Ovary (tissue), 7 donors: ENCODE measurements at regions not wholly inside any gene's neighbourhood (a gene's known extent, or its start where the extent isn't known, plus 50 kb on each side); places are given as distances from the start of the nearest gene placed in this dataset.

ENCODE experiments used
- DNase-seq, 5 donors: peaks; one replicate each; pipeline ENCODE4 v3.0.0-alpha.2; 2019 to 2020
- H3K27ac ChIP-seq, 2 donors: fragments of 200-600 bp; one replicate each; pipeline versions ENCODE4 v1.5.1 to v1.8.0; 2019 to 2022
- H3K27me3 ChIP-seq: fragments of 200-600 bp; one replicate; pipeline ENCODE4 v1.8.0; 2022
- H3K36me3 ChIP-seq: fragments of 200-600 bp; sonication (generic); one replicate; pipeline ENCODE4 v1.5.1; 2019
- H3K4me1 ChIP-seq: one replicate; pipeline ENCODE4 v1.8.1; 2013; ENCODE audit warnings: mild to moderate bottlenecking, moderate library complexity; ENCODE audit not compliant: insufficient read depth
- H3K4me3 ChIP-seq: fragments of 200-600 bp; sonication (generic); one replicate; pipeline ENCODE4 v1.5.1; 2017
- H3K9me3 ChIP-seq, 2 donors: fragments of 200-600 bp in 1 of 2; sonication (generic) in 1 of 2; one replicate each; pipeline versions ENCODE4 v1.5.1 to v1.8.1; 2013 to 2019; ENCODE audit warnings: mild to moderate bottlenecking in 1 of 2, moderate library complexity in 1 of 2
- CTCF ChIP-seq, 3 donors: fragments of 450-650 bp in 2 of 3; fragments of 200-600 bp in 1 of 3; IDR thresholded peaks; one replicate each; pipeline versions ENCODE4 v1.5.1 to v1.8.0; 2016 to 2022; ENCODE audit warnings: antibody characterized with exemption in 3 of 3, mild to moderate bottlenecking in 1 of 3
- EP300 ChIP-seq: sonication (generic); formaldehyde crosslinking; IDR thresholded peaks from one replicate; pipeline ENCODE4 v1.6.1; 2017; ENCODE audit warnings: antibody characterized with exemption
- POLR2A ChIP-seq: fragments of 450-650 bp; IDR thresholded peaks from one replicate; pipeline ENCODE4 v1.6.1; 2017; ENCODE audit warnings: antibody characterized with exemption, mild to moderate bottlenecking, moderate library complexity
- WGBS, 3 donors: extraction: QIAGEN DNeasy Blood & Tissue Kit in 1 of 3; methylation state at CpG; one replicate each; pipeline versions ENCODE4 v1.1.5 to v1.1.7; 2013 to 2017; 5-methylcytosine and 5-hydroxymethylcytosine counted together
- intact Hi-C, 4 donors: fragments of 100-400 bp; cut with DNase I; formaldehyde crosslinking; loops; one replicate each; pipeline versions ENCODE4 v1.11.0 to v1.15.1; 2022 to 2023
- donor health status: DM: no; HTN: no; CAD: no; lungs with moderate emphysema.
- donor health status: DM: no; HTN: no; CAD: no.
- donor health status: Bipolar disorder and iron deficiency.
- donor health status: DM: no; HTN: no; CAD: no.
- donor health status: DM: yes; HTN: yes; CAD: no.

GRCh38 chr6:63441266-63441956, 121.6 kb upstream of the LGSN start:
- Histone ChIP-seq H3K4me1 (no peaks in the 10 kb centered on the region), H3K4me3 (no peak overlapping the region), H3K27me3 (no peaks in the 10 kb centered on the region), H3K9me3 (no peaks in the 10 kb centered on the region), H3K36me3 (no peaks in the 10 kb centered on the region), H3K27ac (no peak overlapping the region)
- TF ChIP-seq POLR2A (no peak), CTCF (IDR thresholded peaks at IDR 0.05) (no peak), EP300 (no peak)
- DNase-seq: no peak
- WGBS, 3 donors: 83 to 90% (median 87%) methylated on average over 18 of the region's 18 CpGs
- intact Hi-C loops: no loop called here

- Histone ChIP-seq H3K4me3 (no peak overlapping the region), H3K36me3 (no peaks in the 10 kb centered on the region), H3K27ac (no peak overlapping the region), H3K27me3 (no peaks in the 10 kb centered on the region), H3K4me1 (no peaks in the 10 kb centered on the region), H3K9me3 (no peaks in the 10 kb centered on the region)
- TF ChIP-seq EP300: no peak
- TF ChIP-seq POLR2A: no peak
- no peak for TF ChIP-seq CTCF (IDR thresholded peaks at IDR 0.05)
- no peak for DNase-seq
- 94 to 96% (median 94%) methylated on average over 15 to 20 of the region's 20 CpGs for WGBS, 3 donors
- intact Hi-C loops: no loop called here
These were observed 123.1 kb upstream of the LGSN start for GRCh38 chr6:63442870-63443269.

GRCh38 chr6:63444768-63445167, 125.0 kb upstream of the LGSN start:
- no peaks in the 10 kb centered on the region for H3K36me3 ChIP-seq
- 84 to 89% (median 88%) methylated on average over 7 of the region's 7 CpGs for WGBS, 3 donors
- intact Hi-C loops: no loop called here
- no peak for TF ChIP-seq CTCF (IDR thresholded peaks at IDR 0.05)
- TF ChIP-seq POLR2A: no peak
- no peak for TF ChIP-seq EP300
- no peak overlapping the region for H3K4me3 ChIP-seq
- no peaks in the 10 kb centered on the region for H3K9me3 ChIP-seq
- H3K27ac ChIP-seq: no peak overlapping the region
- no peak for DNase-seq
- H3K4me1 ChIP-seq: no peaks in the 10 kb centered on the region
- H3K27me3 ChIP-seq: no peaks in the 10 kb centered on the region

GRCh38 chr6:63446405-63446804, 125.9 kb upstream of the LOC128125822 start:
- H3K4me3 ChIP-seq: no peak overlapping the region
- H3K27ac ChIP-seq: no peak overlapping the region
- no peaks in the 10 kb centered on the region for H3K27me3 ChIP-seq

More at GRCh38 chr6:63446405-63446804, 125.9 kb upstream of the LOC128125822 start:
- Histone ChIP-seq H3K36me3 (no peaks in the 10 kb centered on the region), H3K9me3 (no peaks in the 10 kb centered on the region), H3K4me1 (no peaks in the 10 kb centered on the region)
- intact Hi-C loops: no loop called here
- 68 to 85% (median 82%) methylated on average over 5 of the region's 5 CpGs for WGBS, 3 donors
- no peak for DNase-seq
- no peak for TF ChIP-seq EP300
- TF ChIP-seq CTCF (IDR thresholded peaks at IDR 0.05): no peak
- TF ChIP-seq POLR2A: no peak
